ENCODE measurements at regions not wholly inside any gene's neighbourhood (a gene's known extent, or its start where the extent isn't known, plus 50 kb on each side); places are given as distances from the start of the nearest gene placed in this dataset.

- DNase-seq (ENCODE audit: extremely low read depth, low read depth) = no peak
These were observed 76.7 kb upstream of the IER5L start for GRCh38 chr9:129254566-129255287.

GRCh38 chr9:129253803-129254381 is 75.8 kb upstream of the IER5L start:
- DNase-seq (ENCODE audit: extremely low read depth, low read depth) = no peak

- no peak for DNase-seq (ENCODE audit: extremely low read depth, low read depth)
These were observed 75.1 kb upstream of the IER5L start for GRCh38 chr9:129252937-129253802.

GRCh38 chr9:129250786-129251185 is 72.7 kb upstream of the IER5L start:
- DNase-seq (ENCODE audit: extremely low read depth, low read depth) = no peak

GRCh38 chr9:129247285-129248153 is 69.5 kb upstream of the IER5L start:
- DNase-seq (ENCODE audit: extremely low read depth, low read depth) = no peak

- no peak for DNase-seq (ENCODE audit: extremely low read depth, low read depth)
These were observed 67.2 kb upstream of the IER5L start for GRCh38 chr9:129245276-129245675.

- no peak for DNase-seq (ENCODE audit: extremely low read depth, low read depth)
These were observed 65.0 kb upstream of the IER5L start for GRCh38 chr9:129242971-129243561.

GRCh38 chr9:129242191-129242941 is 64.3 kb upstream of the IER5L start:
- no peak for DNase-seq (ENCODE audit: extremely low read depth, low read depth)

GRCh38 chr9:129241725-129242124 is 63.7 kb upstream of the IER5L start:
- DNase-seq (ENCODE audit: extremely low read depth, low read depth) = no peak

GRCh38 chr9:129240581-129241211 is 62.6 kb upstream of the IER5L start:
- DNase-seq (ENCODE audit: extremely low read depth, low read depth) = no peak

GRCh38 chr9:129239946-129240490 is 62.0 kb upstream of the IER5L start:
- no peak for DNase-seq (ENCODE audit: extremely low read depth, low read depth)

- DNase-seq (ENCODE audit: extremely low read depth, low read depth) = no peak
These were observed 59.7 kb upstream of the IER5L start for GRCh38 chr9:129237803-129238202.

GRCh38 chr9:129237164-129237611 is 59.1 kb upstream of the IER5L start:
- DNase-seq (ENCODE audit: extremely low read depth, low read depth) = peak; percentile 38

- no peak for DNase-seq (ENCODE audit: extremely low read depth, low read depth)
These were observed 58.5 kb upstream of the IER5L start for GRCh38 chr9:129236441-129237145.

GRCh38 chr9:129235931-129236331 is 57.9 kb upstream of the IER5L start:
- no peak for DNase-seq (ENCODE audit: extremely low read depth, low read depth)

GRCh38 chr9:129235041-129235930 is 57.2 kb upstream of the IER5L start:
- DNase-seq (ENCODE audit: extremely low read depth, low read depth) = no peak

GRCh38 chr9:129234491-129234890 is 56.4 kb upstream of the IER5L start:
- no peak for DNase-seq (ENCODE audit: extremely low read depth, low read depth)

Data from NCI-H460 (cell line).